ENCODE measurements at regions not wholly inside any gene's neighbourhood (a gene's known extent, or its start where the extent isn't known, plus 50 kb on each side); places are given as distances from the start of the nearest gene placed in this dataset.

GRCh38 chr2:16296331-16297250, 356.2 kb downstream of the MYCN start:
- H3K4me3 ChIP-seq (ENCODE audit: insufficient read length, low read depth) = no peak overlapping the region
- no peaks in the 10 kb centered on the region for H3K27me3 ChIP-seq (ENCODE audit: insufficient read depth, insufficient read length)
- no peaks in the 10 kb centered on the region for H3K4me1 ChIP-seq (ENCODE audit: insufficient read depth, insufficient read length)
- TF ChIP-seq YY1 (IDR thresholded peaks at IDR 0.05; ENCODE audit: insufficient read depth, insufficient read length) (no peak), ZNF274 (IDR thresholded peaks at IDR 0.05; ENCODE audit: low read depth, low read length) (no peak), SUZ12 (IDR thresholded peaks at IDR 0.05; ENCODE audit: extremely low read depth, insufficient read depth, insufficient read length) (no peak)
- no peak for DNase-seq (ENCODE audit: low read depth, low spot score)
- peaks cover 25% of the 10 kb centered on the region for H3K9me3 ChIP-seq (ENCODE audit: insufficient read depth, low read length)
- H3K9ac ChIP-seq (ENCODE audit: insufficient read length, low read depth) = no peak overlapping the region
- H3K36me3 ChIP-seq (ENCODE audit: insufficient read depth, insufficient read length, low read length) = no peaks in the 10 kb centered on the region

- Histone ChIP-seq H3K9ac (ENCODE audit: insufficient read length, low read depth) (no peak overlapping the region), H3K27me3 (ENCODE audit: insufficient read depth, insufficient read length) (no peaks in the 10 kb centered on the region), H3K9me3 (ENCODE audit: insufficient read depth, low read length) (peaks cover 21% of the 10 kb centered on the region), H3K4me1 (ENCODE audit: insufficient read depth, insufficient read length) (no peaks in the 10 kb centered on the region), H3K36me3 (ENCODE audit: insufficient read depth, insufficient read length, low read length) (no peaks in the 10 kb centered on the region), H3K4me3 (ENCODE audit: insufficient read length, low read depth) (no peak overlapping the region)
- DNase-seq (ENCODE audit: low read depth, low spot score) = no peak
- TF ChIP-seq YY1 (IDR thresholded peaks at IDR 0.05; ENCODE audit: insufficient read depth, insufficient read length) = no peak
- no peak for TF ChIP-seq ZNF274 (IDR thresholded peaks at IDR 0.05; ENCODE audit: low read depth, low read length)
- no peak for TF ChIP-seq SUZ12 (IDR thresholded peaks at IDR 0.05; ENCODE audit: extremely low read depth, insufficient read depth, insufficient read length)
Measured at GRCh38 chr2:16296038-16296290, 355.6 kb downstream of the MYCN start.

- TF ChIP-seq SUZ12 (IDR thresholded peaks at IDR 0.05; ENCODE audit: extremely low read depth, insufficient read depth, insufficient read length) (no peak), YY1 (IDR thresholded peaks at IDR 0.05; ENCODE audit: insufficient read depth, insufficient read length) (no peak), ZNF274 (IDR thresholded peaks at IDR 0.05; ENCODE audit: low read depth, low read length) (no peak)
- H3K9me3 ChIP-seq (ENCODE audit: insufficient read depth, low read length) = peaks cover 9% of the 10 kb centered on the region; the same call in 1 of the 2 replicates
- no peaks in the 10 kb centered on the region for H3K4me1 ChIP-seq (ENCODE audit: insufficient read depth, insufficient read length)
- no peak for DNase-seq (ENCODE audit: low read depth, low spot score)
- no peak overlapping the region for H3K9ac ChIP-seq (ENCODE audit: insufficient read length, low read depth)
- H3K36me3 ChIP-seq (ENCODE audit: insufficient read depth, insufficient read length, low read length) = no peaks in the 10 kb centered on the region
- H3K4me3 ChIP-seq (ENCODE audit: insufficient read length, low read depth) = no peak overlapping the region
- no peaks in the 10 kb centered on the region for H3K27me3 ChIP-seq (ENCODE audit: insufficient read depth, insufficient read length)
Measured at GRCh38 chr2:16294791-16295190, 354.4 kb downstream of the MYCN start.

- Histone ChIP-seq H3K9me3 (ENCODE audit: insufficient read depth, low read length) (peaks cover 3% of the 10 kb centered on the region; the same call in 1 of the 2 replicates), H3K36me3 (ENCODE audit: insufficient read depth, insufficient read length, low read length) (no peaks in the 10 kb centered on the region), H3K4me3 (ENCODE audit: insufficient read length, low read depth) (no peak overlapping the region), H3K4me1 (ENCODE audit: insufficient read depth, insufficient read length) (no peaks in the 10 kb centered on the region), H3K9ac (ENCODE audit: insufficient read length, low read depth) (no peak overlapping the region), H3K27me3 (ENCODE audit: insufficient read depth, insufficient read length) (no peaks in the 10 kb centered on the region)
- no peak for DNase-seq (ENCODE audit: low read depth, low spot score)
- no peak for TF ChIP-seq SUZ12 (IDR thresholded peaks at IDR 0.05; ENCODE audit: extremely low read depth, insufficient read depth, insufficient read length)
- TF ChIP-seq YY1 (IDR thresholded peaks at IDR 0.05; ENCODE audit: insufficient read depth, insufficient read length) = no peak
- no peak for TF ChIP-seq ZNF274 (IDR thresholded peaks at IDR 0.05; ENCODE audit: low read depth, low read length)
Measured at GRCh38 chr2:16293871-16294270, 353.5 kb downstream of the MYCN start.

- DNase-seq (ENCODE audit: low read depth, low spot score) = no peak
- Histone ChIP-seq H3K36me3 (ENCODE audit: insufficient read depth, insufficient read length, low read length) (no peaks in the 10 kb centered on the region), H3K27me3 (ENCODE audit: insufficient read depth, insufficient read length) (no peaks in the 10 kb centered on the region), H3K4me3 (ENCODE audit: insufficient read length, low read depth) (no peak overlapping the region), H3K4me1 (ENCODE audit: insufficient read depth, insufficient read length) (no peaks in the 10 kb centered on the region), H3K9me3 (ENCODE audit: insufficient read depth, low read length) (no peaks in the 10 kb centered on the region), H3K9ac (ENCODE audit: insufficient read length, low read depth) (no peak overlapping the region)
- no peak for TF ChIP-seq ZNF274 (IDR thresholded peaks at IDR 0.05; ENCODE audit: low read depth, low read length)
- no peak for TF ChIP-seq SUZ12 (IDR thresholded peaks at IDR 0.05; ENCODE audit: extremely low read depth, insufficient read depth, insufficient read length)
- no peak for TF ChIP-seq YY1 (IDR thresholded peaks at IDR 0.05; ENCODE audit: insufficient read depth, insufficient read length)
Measured at GRCh38 chr2:16293398-16293797, 353.0 kb downstream of the MYCN start.

GRCh38 chr2:16291731-16292550, 351.6 kb downstream of the MYCN start:
- no peaks in the 10 kb centered on the region for H3K36me3 ChIP-seq (ENCODE audit: insufficient read depth, insufficient read length, low read length)
- no peak overlapping the region for H3K4me3 ChIP-seq (ENCODE audit: insufficient read length, low read depth)
- TF ChIP-seq SUZ12 (IDR thresholded peaks at IDR 0.05; ENCODE audit: extremely low read depth, insufficient read depth, insufficient read length) = no peak
- no peak overlapping the region for H3K9ac ChIP-seq (ENCODE audit: insufficient read length, low read depth)
- H3K4me1 ChIP-seq (ENCODE audit: insufficient read depth, insufficient read length) = no peaks in the 10 kb centered on the region
- H3K27me3 ChIP-seq (ENCODE audit: insufficient read depth, insufficient read length) = no peaks in the 10 kb centered on the region
- H3K9me3 ChIP-seq (ENCODE audit: insufficient read depth, low read length) = no peaks in the 10 kb centered on the region
- no peak for DNase-seq (ENCODE audit: low read depth, low spot score)

GRCh38 chr2:16291226-16291625, 350.9 kb downstream of the MYCN start:
- H3K27me3 ChIP-seq (ENCODE audit: insufficient read depth, insufficient read length) = no peaks in the 10 kb centered on the region
- no peaks in the 10 kb centered on the region for H3K4me1 ChIP-seq (ENCODE audit: insufficient read depth, insufficient read length)
- H3K9ac ChIP-seq (ENCODE audit: insufficient read length, low read depth) = no peak overlapping the region
- no peaks in the 10 kb centered on the region for H3K36me3 ChIP-seq (ENCODE audit: insufficient read depth, insufficient read length, low read length)
- DNase-seq (ENCODE audit: low read depth, low spot score) = no peak
- TF ChIP-seq SUZ12 (IDR thresholded peaks at IDR 0.05; ENCODE audit: extremely low read depth, insufficient read depth, insufficient read length) (no peak), ZNF274 (IDR thresholded peaks at IDR 0.05; ENCODE audit: low read depth, low read length) (no peak), YY1 (IDR thresholded peaks at IDR 0.05; ENCODE audit: insufficient read depth, insufficient read length) (no peak)
- H3K4me3 ChIP-seq (ENCODE audit: insufficient read length, low read depth) = no peak overlapping the region
- no peaks in the 10 kb centered on the region for H3K9me3 ChIP-seq (ENCODE audit: insufficient read depth, low read length)
